SH-SY5Y (cell line): ENCODE measurements at regions not wholly inside any gene's neighbourhood (a gene's known extent, or its start where the extent isn't known, plus 50 kb on each side); places are given as distances from the start of the nearest gene placed in this dataset.

Experiments
- GATA2 ChIP-seq: IDR thresholded peaks from 2 replicates; pipeline ENCODE4 v1.6.1; 2011; ENCODE audit warnings: mild to moderate bottlenecking, low read depth, low read length
- GATA3 ChIP-seq: IDR thresholded peaks from 2 replicates; pipeline ENCODE4 v1.6.1; 2011; ENCODE audit warnings: low read depth, mild to moderate bottlenecking, low read length, moderate library complexity

GRCh38 chr13:109874484-109875454 is 88.4 kb upstream of the IRS2 start:
- TF ChIP-seq GATA2, result no peak
- no peak for TF ChIP-seq GATA3
